ENCODE measurements at regions not wholly inside any gene's neighbourhood (a gene's known extent, or its start where the extent isn't known, plus 50 kb on each side); places are given as distances from the start of the nearest gene placed in this dataset.
"Not testable (repeated sequence)": the region's sequence is repeated elsewhere in the genome, so short reads cannot be mapped to it uniquely, and the experiment has no call there.

GRCh38 chr5:91928754-91929521, 545.8 kb upstream of the ARRDC3 start:
- Mint-ChIP-seq H3K4me3 (no peak overlapping the region), H3K27ac (no peak overlapping the region), H3K36me3 (ENCODE audit: low read depth) (no peaks in the 10 kb centered on the region), H3K27me3 (no peaks in the 10 kb centered on the region), H3K9me3 (no peaks in the 10 kb centered on the region), H3K4me1 (no peaks in the 10 kb centered on the region)
- CTCF ChIA-PET = no interaction called here
- DNase-seq = no peak
- POLR2A ChIA-PET = no interaction called here

DNA sequence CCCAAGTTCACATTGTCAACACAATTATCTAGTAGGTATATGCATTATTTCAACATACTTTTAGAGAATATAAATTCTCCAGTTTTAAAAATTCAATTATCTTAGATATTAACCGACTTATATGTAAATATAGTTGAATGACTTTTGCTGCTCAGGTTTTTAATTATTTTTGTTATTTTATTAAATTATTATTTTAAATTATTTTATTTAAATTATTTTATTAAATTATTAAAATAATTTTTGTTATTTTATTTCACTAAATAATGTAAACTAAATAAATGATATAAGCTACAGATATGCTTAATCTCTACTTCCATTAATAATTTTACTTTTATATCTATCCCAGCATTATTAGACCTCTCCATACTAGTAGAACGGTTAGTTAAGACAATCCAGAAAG, 544.3 kb upstream of the ARRDC3 start:
- H3K27ac Mint-ChIP-seq = no peak overlapping the region
- no peaks in the 10 kb centered on the region for H3K9me3 Mint-ChIP-seq
- no peak overlapping the region for H3K4me3 Mint-ChIP-seq
- H3K4me1 Mint-ChIP-seq = no peaks in the 10 kb centered on the region
- DNase-seq = no peak
- no peaks in the 10 kb centered on the region for H3K27me3 Mint-ChIP-seq
- no peaks in the 10 kb centered on the region for H3K36me3 Mint-ChIP-seq (ENCODE audit: low read depth)
- ChIA-PET POLR2A (no interaction called here), CTCF (no interaction called here)

DNA sequence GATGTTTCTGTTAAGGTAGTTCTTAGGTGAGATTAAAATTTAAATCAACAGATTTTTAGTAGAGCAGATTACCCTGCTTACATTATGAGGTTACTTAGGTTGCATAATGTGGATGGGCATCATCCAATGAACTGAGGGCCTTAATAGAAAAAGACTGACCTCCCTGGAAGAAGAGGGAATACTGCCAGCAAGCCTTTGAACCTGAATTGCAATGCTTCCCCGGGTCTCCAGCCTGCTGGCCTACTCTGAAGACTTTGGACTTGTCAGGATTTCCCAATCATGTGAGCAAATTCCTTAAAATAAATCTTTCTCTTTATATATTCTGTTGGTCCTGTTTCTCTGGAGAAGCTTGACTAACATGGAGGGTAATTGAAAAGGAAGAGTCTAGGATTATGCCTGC, 542.1 kb upstream of the ARRDC3 start:
- H3K27me3 Mint-ChIP-seq = no peaks in the 10 kb centered on the region
- DNase-seq = no peak
- ChIA-PET POLR2A (no interaction called here), CTCF (no interaction called here)
- no peaks in the 10 kb centered on the region for H3K36me3 Mint-ChIP-seq (ENCODE audit: low read depth)
- H3K9me3 Mint-ChIP-seq = no peaks in the 10 kb centered on the region
- H3K4me1 Mint-ChIP-seq = no peaks in the 10 kb centered on the region
- H3K4me3 Mint-ChIP-seq = no peak overlapping the region
- no peak overlapping the region for H3K27ac Mint-ChIP-seq

DNA sequence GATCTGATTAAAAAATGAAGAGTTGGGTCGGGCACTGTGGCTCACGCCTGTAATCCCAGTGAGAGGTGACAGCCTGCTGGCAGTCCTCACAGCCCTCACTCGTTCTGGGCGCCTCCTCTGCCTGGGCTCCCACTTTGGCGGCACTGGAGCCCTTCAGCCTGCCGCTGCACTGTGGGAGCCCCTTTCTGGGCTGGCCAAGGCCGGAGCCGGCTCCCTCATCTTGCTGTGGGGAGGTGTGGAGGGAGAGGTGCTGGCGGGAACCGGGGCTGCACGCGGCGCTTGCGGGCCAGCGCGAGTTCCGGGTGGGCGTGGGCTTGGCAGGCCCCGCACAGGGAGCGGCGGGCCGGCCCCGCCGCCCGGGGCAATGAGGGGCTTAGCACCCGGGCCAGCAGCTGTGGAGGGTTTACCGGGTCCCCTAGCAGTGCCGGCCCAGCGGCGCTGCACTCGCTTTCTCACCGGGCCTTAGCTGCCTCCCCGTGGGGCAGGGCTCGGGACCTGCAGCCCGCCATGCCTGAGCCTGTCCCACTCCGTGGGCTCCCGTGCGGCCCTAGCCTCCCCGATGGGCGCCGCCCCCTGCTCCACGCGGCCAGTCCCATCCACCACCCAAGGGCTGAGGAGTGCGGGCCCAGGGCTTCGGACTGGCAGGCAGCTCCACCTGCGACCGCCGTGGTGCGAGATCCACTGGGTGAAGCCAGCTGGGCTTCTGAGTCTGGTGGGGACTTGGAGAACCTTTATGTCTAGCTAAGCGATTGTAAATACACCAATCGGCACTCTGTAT, 534.1 kb upstream of the ARRDC3 start:
- H3K4me1 Mint-ChIP-seq; H3K27ac Mint-ChIP-seq; CTCF ChIA-PET; H3K4me3 Mint-ChIP-seq; H3K36me3 Mint-ChIP-seq (ENCODE audit: low read depth); H3K27me3 Mint-ChIP-seq; H3K9me3 Mint-ChIP-seq; POLR2A ChIA-PET; DNase-seq: not testable (repeated sequence)

- CTCF ChIA-PET = no interaction called here
- no peak for DNase-seq
Observed at GRCh38 chr5:91910655-91911054, 527.5 kb upstream of the ARRDC3 start.

DNA sequence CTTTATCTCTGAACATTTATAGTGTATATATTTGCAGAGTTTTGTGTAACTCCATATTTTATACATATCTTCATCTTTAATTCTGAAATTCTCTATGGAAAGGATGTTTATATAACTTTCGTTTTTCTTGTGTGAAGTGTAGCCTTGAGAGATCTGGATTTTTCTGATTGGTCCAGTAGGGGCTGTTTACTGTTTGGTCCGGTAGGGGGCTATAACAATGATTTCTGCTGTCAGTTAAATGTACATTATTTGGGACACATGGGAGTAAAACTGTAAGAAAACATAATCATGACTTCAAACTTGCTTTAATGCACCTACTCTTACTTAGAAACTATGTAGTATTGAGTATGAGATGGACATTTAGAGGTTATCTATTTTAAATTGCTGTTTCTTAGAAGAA, 527.1 kb upstream of the ARRDC3 start:
- no peaks in the 10 kb centered on the region for H3K9me3 Mint-ChIP-seq
- no peaks in the 10 kb centered on the region for H3K4me1 Mint-ChIP-seq
- no peak overlapping the region for H3K27ac Mint-ChIP-seq
- ChIA-PET POLR2A (no interaction called here), CTCF (no interaction called here)
- no peaks in the 10 kb centered on the region for H3K36me3 Mint-ChIP-seq (ENCODE audit: low read depth)
- no peak for DNase-seq
- no peak overlapping the region for H3K4me3 Mint-ChIP-seq
- H3K27me3 Mint-ChIP-seq = no peaks in the 10 kb centered on the region

More at GRCh38 chr5:91910655-91911054, 527.5 kb upstream of the ARRDC3 start:
- Mint-ChIP-seq H3K36me3 (ENCODE audit: low read depth) (no peaks in the 10 kb centered on the region), H3K9me3 (no peaks in the 10 kb centered on the region), H3K4me1 (no peaks in the 10 kb centered on the region), H3K27me3 (no peaks in the 10 kb centered on the region), H3K27ac (no peak overlapping the region), H3K4me3 (no peak overlapping the region)
- POLR2A ChIA-PET = no interaction called here

DNA sequence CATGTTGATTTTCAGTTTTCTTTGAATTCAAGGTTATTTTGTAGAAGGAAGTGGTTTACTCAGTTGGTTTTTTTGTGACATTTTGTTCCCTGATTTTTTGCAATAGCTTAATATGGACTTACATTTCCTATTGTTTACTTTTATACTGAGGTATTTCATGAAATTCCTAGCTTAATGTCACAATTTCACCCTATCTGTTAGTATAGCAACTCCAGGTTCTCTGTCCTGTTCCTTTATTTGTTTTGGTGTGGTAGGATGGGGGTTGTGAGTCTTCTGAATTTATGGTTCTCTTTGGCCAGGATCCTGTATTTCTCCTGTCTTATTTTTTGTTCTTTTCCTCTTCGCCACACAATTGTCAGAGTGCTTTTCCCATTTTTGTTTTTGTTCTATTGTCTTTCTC, 523.4 kb upstream of the ARRDC3 start:
- ChIA-PET CTCF (no interaction called here), POLR2A (no interaction called here)
- H3K27ac Mint-ChIP-seq = no peak overlapping the region
- H3K27me3 Mint-ChIP-seq = no peaks in the 10 kb centered on the region
- H3K9me3 Mint-ChIP-seq = no peaks in the 10 kb centered on the region
- no peak for DNase-seq
- no peaks in the 10 kb centered on the region for H3K36me3 Mint-ChIP-seq (ENCODE audit: low read depth)
- no peaks in the 10 kb centered on the region for H3K4me1 Mint-ChIP-seq
- H3K4me3 Mint-ChIP-seq = no peak overlapping the region

DNA sequence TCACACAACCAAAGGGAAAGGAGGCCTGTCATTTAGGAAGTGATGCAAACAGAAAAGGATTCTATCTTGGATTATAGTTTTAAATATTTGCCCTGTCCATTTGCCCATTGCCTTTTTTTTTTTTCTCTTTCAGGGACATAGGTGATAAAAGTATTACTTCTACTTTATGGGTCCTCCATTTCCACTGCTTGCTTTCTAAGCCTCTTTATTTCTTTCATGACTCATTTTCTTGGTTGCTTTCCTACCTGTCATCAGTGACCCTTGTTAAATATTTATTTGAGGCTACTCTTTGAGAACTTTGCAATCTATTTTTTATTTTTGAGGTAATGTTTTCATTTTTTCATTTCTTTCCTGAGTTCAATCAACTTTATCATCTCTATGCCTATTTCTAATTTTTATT, 522.9 kb upstream of the ARRDC3 start:
- CTCF ChIA-PET = no interaction called here

DNA sequence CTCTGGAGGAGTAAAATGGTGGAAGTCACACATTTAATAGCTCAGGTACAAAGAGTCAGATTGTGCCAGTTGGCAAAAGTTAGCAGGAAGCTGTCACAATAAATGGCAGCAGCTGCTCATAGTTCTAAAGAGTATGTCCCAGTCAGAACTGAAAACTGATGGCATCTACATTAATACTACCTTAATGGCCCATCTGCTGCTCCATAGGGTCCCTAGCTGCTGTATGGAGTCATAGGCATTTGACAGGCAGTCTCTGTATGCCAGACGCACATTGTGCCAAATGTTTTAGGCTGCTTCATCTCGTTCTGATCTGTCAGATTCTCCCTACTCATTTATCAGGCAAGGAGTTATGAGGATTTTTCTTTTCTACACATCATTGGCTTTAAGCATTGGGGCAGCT, 515.8 kb upstream of the ARRDC3 start:
- peaks cover under 1% of the 10 kb centered on the region for H3K9me3 Mint-ChIP-seq
- ChIA-PET POLR2A (no interaction called here), CTCF (no interaction called here)
- no peak overlapping the region for H3K27ac Mint-ChIP-seq
- no peaks in the 10 kb centered on the region for H3K27me3 Mint-ChIP-seq
- H3K4me3 Mint-ChIP-seq = no peak overlapping the region
- H3K36me3 Mint-ChIP-seq (ENCODE audit: low read depth) = no peaks in the 10 kb centered on the region
- no peaks in the 10 kb centered on the region for H3K4me1 Mint-ChIP-seq
- no peak for DNase-seq

More for the DNA sequence above, 522.9 kb upstream of the ARRDC3 start:
- POLR2A ChIA-PET = no interaction called here
- Mint-ChIP-seq H3K4me3 (no peak overlapping the region), H3K9me3 (no peaks in the 10 kb centered on the region), H3K27ac (no peak overlapping the region), H3K27me3 (no peaks in the 10 kb centered on the region), H3K36me3 (ENCODE audit: low read depth) (no peaks in the 10 kb centered on the region), H3K4me1 (no peaks in the 10 kb centered on the region)
- DNase-seq = no peak

GRCh38 chr5:91898019-91898418, 514.9 kb upstream of the ARRDC3 start:
- Mint-ChIP-seq H3K9me3 (peaks cover 2% of the 10 kb centered on the region), H3K36me3 (ENCODE audit: low read depth) (no peaks in the 10 kb centered on the region), H3K4me3 (no peak overlapping the region), H3K27me3 (no peaks in the 10 kb centered on the region), H3K27ac (no peak overlapping the region), H3K4me1 (no peaks in the 10 kb centered on the region)
- POLR2A ChIA-PET = no interaction called here
- no peak for DNase-seq
- CTCF ChIA-PET = no interaction called here

DNA sequence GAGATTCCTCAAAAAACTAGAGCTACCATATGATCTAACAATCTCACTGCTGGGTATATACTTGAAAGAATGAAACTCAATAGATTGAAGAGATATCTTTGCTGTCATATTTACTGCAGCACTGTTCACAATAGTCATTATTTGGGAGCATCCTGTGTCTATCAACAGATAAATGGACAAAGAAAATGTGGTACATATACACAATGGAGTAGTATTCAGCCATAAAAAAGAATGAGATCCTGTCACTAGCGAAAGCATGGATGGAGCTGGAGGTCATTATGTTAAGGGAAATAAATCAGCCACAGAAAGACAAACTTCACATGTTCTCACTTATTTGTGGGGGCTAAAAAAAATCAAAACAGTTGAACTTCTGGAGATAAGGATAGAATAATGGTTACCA, 505.7 kb upstream of the ARRDC3 start:
- Mint-ChIP-seq H3K4me1 (no peaks in the 10 kb centered on the region), H3K27ac (no peak overlapping the region), H3K27me3 (no peaks in the 10 kb centered on the region), H3K36me3 (ENCODE audit: low read depth) (no peaks in the 10 kb centered on the region), H3K9me3 (peaks cover under 1% of the 10 kb centered on the region), H3K4me3 (no peak overlapping the region)
- POLR2A ChIA-PET = no interaction called here
- CTCF ChIA-PET = no interaction called here
- DNase-seq = no peak

- H3K36me3 Mint-ChIP-seq (ENCODE audit: low read depth) = no peaks in the 10 kb centered on the region
- no peak overlapping the region for H3K4me3 Mint-ChIP-seq
- no peak overlapping the region for H3K27ac Mint-ChIP-seq
- no peaks in the 10 kb centered on the region for H3K27me3 Mint-ChIP-seq
- ChIA-PET POLR2A (no interaction called here), CTCF (no interaction called here)
- H3K9me3 Mint-ChIP-seq = no peaks in the 10 kb centered on the region
- H3K4me1 Mint-ChIP-seq = no peaks in the 10 kb centered on the region
- no peak for DNase-seq
Observed at GRCh38 chr5:91885291-91886265, 502.5 kb upstream of the ARRDC3 start.

DNA sequence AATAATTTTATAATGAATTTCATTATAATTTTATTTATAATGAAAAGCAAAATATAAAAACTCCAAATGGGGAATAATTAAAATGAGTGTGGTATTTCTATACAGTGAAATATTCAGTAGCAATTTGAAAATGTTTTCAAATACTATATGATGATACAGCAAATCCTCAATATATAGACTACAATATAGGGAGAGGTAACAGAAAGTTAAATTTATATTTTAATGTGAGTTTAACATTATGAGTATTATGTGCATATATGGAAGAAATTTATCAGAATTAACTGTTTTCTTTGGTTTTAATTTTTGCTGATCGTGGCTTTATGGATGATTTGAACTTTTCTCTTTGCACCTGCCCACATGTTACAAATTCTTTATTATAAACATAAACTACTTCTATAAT, 500.9 kb upstream of the ARRDC3 start:
- H3K4me1 Mint-ChIP-seq = no peaks in the 10 kb centered on the region
- POLR2A ChIA-PET = no interaction called here

More for the DNA sequence above, 500.9 kb upstream of the ARRDC3 start:
- no peak for DNase-seq
- Mint-ChIP-seq H3K36me3 (ENCODE audit: low read depth) (no peaks in the 10 kb centered on the region), H3K4me3 (no peak overlapping the region), H3K27ac (no peak overlapping the region), H3K27me3 (no peaks in the 10 kb centered on the region), H3K9me3 (no peaks in the 10 kb centered on the region)
- CTCF ChIA-PET = no interaction called here

Data from activated CD4-positive, alpha-beta T cell treated with anti-CD3 and anti-CD28 coated beads, Interleukin-2, amount 10 ng/mL, durations not matched to agents 7 days and 5 days (primary cell).